ENCODE measurements at regions not wholly inside any gene's neighbourhood (a gene's known extent, or its start where the extent isn't known, plus 50 kb on each side); places are given as distances from the start of the nearest gene placed in this dataset.

- no peak for DNase-seq (ENCODE audit: extremely low read depth, low read depth, low spot score)
Measured at GRCh38 chr13:76461999-76462398, 424.2 kb downstream of the KCTD12 start.

GRCh38 chr13:76461484-76461883 is 424.7 kb downstream of the KCTD12 start:
- DNase-seq (ENCODE audit: extremely low read depth, low read depth, low spot score): no peak

- no peak for DNase-seq (ENCODE audit: extremely low read depth, low read depth, low spot score)
Measured at GRCh38 chr13:76459863-76460262, 426.3 kb downstream of the KCTD12 start.

GRCh38 chr13:76455960-76456359 is 430.2 kb downstream of the KCTD12 start:
- DNase-seq (ENCODE audit: extremely low read depth, low read depth, low spot score): peak; percentile 39

GRCh38 chr13:76454991-76455390 is 431.2 kb downstream of the KCTD12 start:
- no peak for DNase-seq (ENCODE audit: extremely low read depth, low read depth, low spot score)

- DNase-seq (ENCODE audit: extremely low read depth, low read depth, low spot score): no peak
Measured at GRCh38 chr13:76449716-76450115, 436.5 kb downstream of the KCTD12 start.

- DNase-seq (ENCODE audit: extremely low read depth, low read depth, low spot score): no peak
Measured at GRCh38 chr13:76446191-76446590, 440.0 kb downstream of the KCTD12 start.

GRCh38 chr13:76440568-76440967 is 445.6 kb downstream of the KCTD12 start:
- no peak for DNase-seq (ENCODE audit: extremely low read depth, low read depth, low spot score)

GRCh38 chr13:76439546-76439945 is 446.7 kb downstream of the KCTD12 start:
- DNase-seq (ENCODE audit: extremely low read depth, low read depth, low spot score): no peak

- DNase-seq (ENCODE audit: extremely low read depth, low read depth, low spot score): no peak
Measured at GRCh38 chr13:76438050-76438449, 448.2 kb downstream of the KCTD12 start.

- peak; percentile 56 for DNase-seq (ENCODE audit: extremely low read depth, low read depth, low spot score)
Measured at GRCh38 chr13:76425935-76426334, 460.3 kb downstream of the KCTD12 start.

GRCh38 chr13:76421011-76421410 is 465.2 kb downstream of the KCTD12 start:
- DNase-seq (ENCODE audit: extremely low read depth, low read depth, low spot score): no peak

- DNase-seq (ENCODE audit: extremely low read depth, low read depth, low spot score): no peak
Measured at GRCh38 chr13:76418404-76418803, 467.8 kb downstream of the KCTD12 start.

GRCh38 chr13:76414320-76414719 is 471.9 kb downstream of the KCTD12 start:
- DNase-seq (ENCODE audit: extremely low read depth, low read depth, low spot score): no peak

- DNase-seq (ENCODE audit: extremely low read depth, low read depth, low spot score): no peak
Measured at GRCh38 chr13:76406243-76406642, 480.0 kb downstream of the KCTD12 start.

GRCh38 chr13:76398425-76398824 is 487.8 kb downstream of the KCTD12 start:
- no peak for DNase-seq (ENCODE audit: extremely low read depth, low read depth, low spot score)

- no peak for DNase-seq (ENCODE audit: extremely low read depth, low read depth, low spot score)
Measured at GRCh38 chr13:76397413-76397812, 488.8 kb downstream of the KCTD12 start.

GRCh38 chr13:76389321-76389720 is 496.9 kb downstream of the KCTD12 start:
- no peak for DNase-seq (ENCODE audit: extremely low read depth, low read depth, low spot score)

GRCh38 chr13:76387566-76387965 is 498.6 kb downstream of the KCTD12 start:
- DNase-seq (ENCODE audit: extremely low read depth, low read depth, low spot score): no peak

GRCh38 chr13:76386321-76386720 is 499.9 kb downstream of the KCTD12 start:
- DNase-seq (ENCODE audit: extremely low read depth, low read depth, low spot score): no peak

GRCh38 chr13:76385586-76385985 is 500.6 kb downstream of the KCTD12 start:
- DNase-seq (ENCODE audit: extremely low read depth, low read depth, low spot score): no peak

GRCh38 chr13:76383676-76384461 is 502.3 kb downstream of the KCTD12 start:
- no peak for DNase-seq (ENCODE audit: extremely low read depth, low read depth, low spot score)

Data from glomerular endothelial cell (primary cell).